ENCODE measurements at regions not wholly inside any gene's neighbourhood (a gene's known extent, or its start where the extent isn't known, plus 50 kb on each side); places are given as distances from the start of the nearest gene placed in this dataset.

DNA sequence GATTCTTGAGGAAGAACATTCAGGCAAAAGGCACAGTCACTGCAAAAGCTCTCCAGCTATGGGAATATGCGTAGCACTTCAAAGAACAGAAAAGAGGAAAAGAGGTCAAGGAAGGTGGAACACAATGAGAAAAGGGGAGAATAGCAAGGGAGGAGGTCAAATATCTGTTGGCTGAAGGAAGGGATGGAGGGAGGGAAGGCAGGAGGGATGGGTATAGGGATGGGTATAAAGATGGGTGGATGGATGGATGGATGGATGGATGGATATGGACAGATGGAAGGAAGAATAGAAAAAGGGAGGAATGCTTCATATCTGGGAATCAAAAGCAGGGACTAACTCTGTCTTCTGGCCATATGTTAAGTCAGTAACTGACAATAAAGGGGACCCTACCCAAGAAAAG, 164.2 kb upstream of the TOP1 start:
- no TSS peak for BruUV-seq (replicated peaks)
- Histone ChIP-seq H3K79me2 (ENCODE audit: control insufficient read depth, insufficient read depth, low read length) (no peaks in the 10 kb centered on the region), H3K9me3 (replicated peaks; ENCODE audit: control insufficient read depth, insufficient read depth, low read depth, low read length) (no peaks in the 10 kb centered on the region), H3K36me3 (ENCODE audit: control insufficient read depth, insufficient read depth, low read length) (no peaks in the 10 kb centered on the region), H3K9ac (ENCODE audit: insufficient read depth in 1 of 2, low read depth in 2 of 2, low read length in 2 of 2) (no peak overlapping the region), H4K20me1 (replicated peaks; ENCODE audit: control insufficient read depth, insufficient read depth, low read length) (no peaks in the 10 kb centered on the region; the same call in 1 of the 2 replicates), H3K4me1 (replicated peaks in 1 of 2; ENCODE audit: control insufficient read depth in 2 of 2, insufficient read depth in 2 of 2, low read length in 2 of 2) (no peaks in the 10 kb centered on the region), H2AFZ (ENCODE audit: low read depth, low read length) (no peak overlapping the region), H3K4me2 (ENCODE audit: insufficient read depth, low read length) (no peak overlapping the region), H3K27ac (ENCODE audit: extremely low read depth, low read depth, low read length) (no peak overlapping the region), H3K4me3 (no peak overlapping the region), H3K27me3 (ENCODE audit: control insufficient read depth in 2 of 2, insufficient read depth in 2 of 2, low read length in 2 of 2) (peaks cover 0 to 24% of the 10 kb centered on the region in 2 experiments; a peak in 1 of 5 replicates), H3K9me1 (ENCODE audit: control insufficient read depth, insufficient read depth, low read length) (no peaks in the 10 kb centered on the region)
- WGBS (ENCODE audit: insufficient coverage, low coverage, missing lambda C conversion rate) = no CpG with 5 or more reads among the region's 1 CpG
- ATAC-seq = no peak
- intact Hi-C loops (cut with micrococcal nuclease) = no loop called here
- in situ Hi-C loops (cut with MboI) = no loop called here
- no peak for FAIRE-seq
- CTCF ChIA-PET (ENCODE audit: low intra/inter-chr PET ratio) = no interaction called here
- POLR2A ChIA-PET = no interaction called here
- TF ChIP-seq ETV5 (CRISPR knock-in tag; IDR thresholded peaks at IDR 0.05; ENCODE audit: low read depth) (no peak), HDGF (IDR thresholded peaks at IDR 0.05) (no peak), KLF16 (IDR thresholded peaks at IDR 0.05) (no peak), GABPA (tag; conservative IDR thresholded peaks at IDR 0.05; ENCODE audit: low read depth) (no peak), CREBBP (IDR thresholded peaks at IDR 0.05; ENCODE audit: low read depth, low read length) (no peak), ZNF699 (CRISPR knock-in tag; IDR thresholded peaks at IDR 0.05; ENCODE audit: insufficient replicate concordance) (no peak), SREBF1 (IDR thresholded peaks at IDR 0.05; ENCODE audit: borderline replicate concordance, low read depth, low read length) (no peak), SMAD1 (IDR thresholded peaks at IDR 0.05; ENCODE audit: low read depth, low read length, partially characterized antibody) (no peak)
- TF ChIP-seq, protein P1, sequence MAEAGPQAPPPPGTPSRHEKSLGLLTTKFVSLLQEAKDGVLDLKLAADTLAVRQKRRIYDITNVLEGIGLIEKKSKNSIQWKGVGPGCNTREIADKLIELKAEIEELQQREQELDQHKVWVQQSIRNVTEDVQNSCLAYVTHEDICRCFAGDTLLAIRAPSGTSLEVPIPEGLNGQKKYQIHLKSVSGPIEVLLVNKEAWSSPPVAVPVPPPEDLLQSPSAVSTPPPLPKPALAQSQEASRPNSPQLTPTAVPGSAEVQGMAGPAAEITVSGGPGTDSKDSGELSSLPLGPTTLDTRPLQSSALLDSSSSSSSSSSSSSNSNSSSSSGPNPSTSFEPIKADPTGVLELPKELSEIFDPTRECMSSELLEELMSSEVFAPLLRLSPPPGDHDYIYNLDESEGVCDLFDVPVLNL (CRISPR knock-in tag; IDR thresholded peaks at IDR 0.05; ENCODE audit: low read depth) = no peak
- DNase-seq (ENCODE audit: extremely low read depth in 1 of 4, low spot score in 3 of 4) = no peak

Data from K562 (cell line).